HG03159 (cell line): ENCODE measurements at regions not wholly inside any gene's neighbourhood (a gene's known extent, or its start where the extent isn't known, plus 50 kb on each side); places are given as distances from the start of the nearest gene placed in this dataset.

Experiments
- ATAC-seq: cut with Tn5 transposase; IDR thresholded peaks from one replicate; pipeline ENCODE4 v1.9.1; 2021; ENCODE audit warnings: mild to moderate bottlenecking, moderate library complexity; ENCODE audit not compliant: unreplicated experiment

DNA sequence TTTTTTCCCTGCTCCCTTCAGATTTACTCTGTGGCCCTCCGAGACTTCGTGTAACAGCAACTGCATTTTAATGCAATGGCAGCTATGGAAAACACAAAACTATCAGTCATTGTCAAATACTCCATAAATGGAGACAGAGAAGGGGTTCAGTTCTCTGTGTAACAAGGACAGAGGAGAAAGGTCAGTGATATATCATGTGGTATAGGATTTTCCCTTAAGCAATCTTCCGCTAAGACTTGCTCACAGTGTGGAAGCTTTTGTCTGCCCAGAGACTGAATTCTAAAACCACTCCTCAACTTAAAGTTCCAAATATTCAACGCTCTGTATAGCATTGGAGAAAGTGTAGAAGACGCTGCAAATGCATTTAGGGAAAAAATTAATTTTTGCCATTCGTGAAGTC lies 111.3 kb upstream of the EDNRB start:
- ATAC-seq, result no peak

DNA sequence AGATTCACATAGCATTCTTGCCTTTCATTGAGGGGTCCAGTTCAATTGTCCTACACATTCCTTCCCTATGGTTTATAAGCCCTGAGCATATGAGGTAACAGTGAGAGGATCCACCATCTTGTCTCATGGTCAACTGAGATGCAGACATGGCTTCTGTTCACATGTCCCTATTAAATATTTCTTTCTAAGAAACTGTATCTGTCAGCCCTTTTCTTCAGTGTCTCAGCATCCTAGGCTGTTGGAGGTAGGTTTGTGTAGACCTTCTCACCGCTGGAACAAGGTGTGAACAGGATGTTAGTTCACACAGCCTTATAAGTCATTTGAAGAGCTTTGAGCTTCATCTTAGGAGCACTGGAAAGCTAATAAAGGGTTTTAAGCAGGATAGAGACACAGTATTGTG lies 110.3 kb upstream of the EDNRB start:
- ATAC-seq, result no peak

DNA sequence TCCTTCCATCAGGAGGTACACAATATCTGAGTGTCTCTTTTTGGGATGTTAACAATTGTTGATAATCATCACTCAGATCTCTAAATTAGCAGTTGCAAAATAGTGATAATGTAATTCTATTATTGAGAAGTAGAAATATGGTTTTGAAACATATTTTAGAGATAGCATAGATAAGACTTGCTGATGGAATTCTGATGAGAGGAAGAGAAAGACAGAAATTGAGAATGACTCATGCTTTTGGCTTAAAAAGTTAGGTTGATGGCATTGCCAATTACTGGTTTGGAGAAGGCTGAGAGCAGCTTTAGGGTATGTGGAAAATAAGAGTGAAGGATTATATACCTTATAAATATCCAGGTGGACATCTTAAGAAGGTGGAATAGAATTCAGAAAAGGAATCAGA lies 106.4 kb upstream of the EDNRB start:
- no peak for ATAC-seq

DNA sequence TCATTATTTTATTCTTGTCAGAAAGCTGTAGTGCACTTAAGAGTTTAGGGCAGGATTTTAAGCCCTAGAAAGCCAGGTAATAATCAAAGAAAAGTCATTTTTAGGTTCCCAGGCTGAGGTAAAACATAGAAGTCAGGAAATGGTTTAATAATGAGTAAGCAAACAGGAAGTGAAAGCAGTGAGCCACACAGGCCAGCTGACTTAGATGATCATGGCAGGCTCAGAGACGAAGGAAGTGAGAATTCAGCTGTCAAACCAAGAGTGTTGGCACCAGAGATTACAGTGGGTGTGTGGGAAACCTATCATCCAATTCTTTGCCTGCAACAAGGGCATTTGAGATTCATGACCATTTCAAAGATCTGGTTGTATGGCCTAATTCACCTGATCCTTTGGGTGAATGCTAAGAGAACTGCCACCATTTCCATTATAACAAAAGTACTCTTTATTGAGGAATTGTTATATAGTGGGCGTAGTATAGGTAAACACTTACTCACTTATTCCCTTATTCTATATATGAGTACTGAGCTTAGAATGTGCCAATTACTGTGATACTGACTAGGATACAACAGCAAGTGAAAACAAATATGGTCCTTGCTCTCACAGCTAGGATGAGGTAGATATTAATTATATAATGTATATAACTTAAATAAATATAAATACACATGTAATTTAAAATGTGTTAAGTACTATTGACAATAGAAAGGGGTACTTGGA lies 103.7 kb upstream of the EDNRB start:
- peak; percentile 100 for ATAC-seq

DNA sequence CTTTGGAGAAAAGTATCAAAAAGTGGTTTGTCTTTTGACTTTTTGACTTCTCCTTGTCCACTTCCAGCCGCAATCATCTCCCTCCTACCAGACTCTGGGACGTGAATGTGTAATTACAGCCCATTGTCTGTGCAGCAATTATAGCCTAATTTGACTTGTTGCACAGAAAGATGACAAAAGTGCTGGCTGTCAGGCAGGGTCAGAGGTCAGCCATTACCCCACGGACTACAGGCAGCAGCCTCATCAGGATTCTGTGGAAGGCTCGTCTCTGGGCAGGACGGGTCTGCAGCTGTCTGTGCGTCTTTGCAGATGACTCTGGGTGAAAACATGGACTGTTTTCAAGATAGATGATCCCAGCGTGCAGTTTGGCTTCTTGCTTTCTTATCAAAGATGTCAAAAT lies 102.2 kb upstream of the EDNRB start:
- no peak for ATAC-seq

DNA sequence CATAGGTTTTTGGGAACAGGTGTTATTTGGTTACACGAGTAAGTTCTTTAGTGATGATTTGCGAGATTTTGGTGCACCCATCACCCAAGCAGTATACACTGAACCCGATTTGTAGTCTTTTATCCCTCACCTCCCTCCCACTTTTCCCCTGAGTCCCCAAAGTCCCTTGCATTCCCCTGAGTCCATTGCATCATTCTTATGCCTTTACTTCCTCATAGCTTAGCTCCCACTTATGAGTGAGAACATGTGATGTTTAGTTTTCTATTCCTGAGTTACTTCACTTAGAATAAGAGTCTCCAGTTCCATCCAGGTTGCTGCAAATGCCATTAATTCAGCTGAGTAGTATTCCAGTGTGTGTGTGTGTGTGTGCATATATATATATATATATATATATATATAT lies 97.2 kb upstream of the EDNRB start:
- no peak for ATAC-seq

DNA sequence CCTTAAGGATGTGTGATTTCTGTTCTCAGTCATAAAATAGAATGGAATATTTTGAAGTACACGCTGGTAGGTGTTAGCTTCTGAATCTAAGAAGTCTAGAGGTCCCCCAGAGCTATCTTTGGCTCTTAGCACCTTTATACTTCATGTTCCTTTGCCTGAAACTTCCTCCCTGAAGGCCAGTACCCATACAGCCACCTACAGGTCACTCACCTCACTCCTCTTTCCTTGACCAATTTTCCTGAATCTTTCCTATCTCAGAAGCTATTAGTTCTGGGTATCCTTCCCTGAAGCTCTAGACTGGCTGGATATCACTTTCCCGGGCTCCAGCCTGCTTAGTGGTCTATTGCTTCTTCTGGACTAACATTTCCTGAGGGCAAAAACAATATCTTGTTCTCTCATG lies 93.4 kb upstream of the EDNRB start:
- no peak for ATAC-seq

DNA sequence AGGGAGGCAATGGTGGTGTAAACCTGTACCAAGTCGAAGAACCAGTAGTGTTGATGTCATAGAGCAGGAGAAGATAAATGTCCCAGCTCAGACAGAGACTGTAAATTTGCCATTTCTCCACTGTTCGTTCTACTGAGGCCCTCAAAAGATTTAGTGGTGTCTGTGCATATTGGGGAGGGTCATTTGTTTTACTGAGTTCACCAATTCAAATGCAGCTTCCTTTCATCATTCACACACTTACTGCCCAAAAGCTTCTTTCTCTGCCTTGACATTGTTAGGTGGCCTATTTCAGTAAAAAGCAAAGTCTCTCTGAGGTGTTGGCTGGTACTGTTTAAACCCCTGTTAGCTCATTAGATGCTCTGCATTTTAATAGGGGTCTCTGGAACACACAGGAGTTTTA lies 86.2 kb upstream of the EDNRB start:
- ATAC-seq, result no peak

DNA sequence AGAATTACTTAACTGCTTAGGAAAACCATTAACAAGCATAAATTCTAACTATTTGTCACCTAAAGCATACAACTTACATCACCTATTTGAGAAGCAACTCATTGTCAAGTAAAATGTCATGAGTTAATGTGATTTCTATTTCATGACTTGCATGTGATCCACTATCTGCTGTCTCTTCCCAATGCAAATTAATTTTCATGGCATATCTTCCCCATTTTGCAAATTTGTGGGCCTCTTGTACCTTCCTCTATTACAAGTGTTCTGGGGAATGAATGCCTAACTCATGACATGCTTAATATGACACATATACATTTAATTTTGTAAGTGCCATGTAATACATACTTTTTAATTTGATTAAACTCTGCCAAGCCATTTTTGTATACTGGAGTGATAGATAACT lies 81.1 kb upstream of the EDNRB start:
- ATAC-seq, result no peak

DNA sequence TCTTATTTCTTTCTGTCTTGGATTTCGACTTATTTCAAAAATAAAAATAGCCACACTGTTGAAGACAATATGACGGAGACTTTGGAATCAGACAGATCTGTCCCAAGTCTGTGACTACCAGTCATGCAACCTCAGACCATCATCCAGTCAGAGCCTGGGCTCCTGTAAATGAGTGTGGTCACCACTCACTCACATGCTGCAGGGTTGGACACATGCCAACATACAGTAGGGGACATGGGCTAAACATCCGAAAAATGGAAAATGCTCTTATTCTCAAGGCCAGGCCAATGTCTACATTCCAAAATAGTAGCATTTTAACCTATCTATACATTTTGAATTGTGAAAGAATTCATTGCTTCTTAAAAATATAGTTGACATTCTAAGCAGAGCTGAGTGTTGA lies 75.5 kb upstream of the EDNRB start:
- no peak for ATAC-seq

DNA sequence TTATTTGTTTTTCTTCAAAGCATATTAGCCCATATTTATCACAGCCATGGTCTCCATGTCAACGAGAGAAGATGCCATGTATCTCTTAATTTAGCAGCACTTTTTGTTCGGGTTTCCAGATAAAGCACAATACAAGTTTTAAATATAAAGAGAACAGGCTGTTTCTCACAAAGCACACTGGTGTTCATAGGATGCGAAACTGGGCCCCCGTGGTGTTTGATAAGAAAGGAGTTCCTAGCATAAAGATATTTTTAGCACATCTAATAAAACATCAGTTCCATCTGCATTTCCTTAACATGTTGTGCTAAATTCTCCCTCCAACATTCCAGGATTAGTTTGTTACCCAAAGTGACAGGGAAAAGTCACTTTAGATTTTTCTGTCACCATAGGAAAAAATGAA lies 72.4 kb upstream of the EDNRB start:
- no peak for ATAC-seq

DNA sequence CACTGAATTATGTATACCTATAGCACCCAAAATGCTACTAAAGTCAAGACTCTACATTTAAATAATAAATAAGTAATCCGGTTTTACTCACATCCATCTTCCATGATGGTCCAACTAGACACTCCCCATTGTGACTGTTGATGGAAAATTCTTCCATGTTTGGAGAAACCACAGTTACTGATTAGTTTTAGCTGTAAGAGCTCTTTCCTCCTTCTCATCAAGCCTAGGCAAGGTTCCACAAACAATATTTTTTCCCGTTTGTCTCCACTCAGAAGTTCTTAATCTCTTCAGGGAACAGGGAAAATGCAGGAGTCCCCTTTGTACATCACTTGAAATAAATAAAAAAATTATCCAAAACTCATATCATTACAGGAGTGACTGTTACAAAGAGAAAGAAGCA lies 70.7 kb upstream of the EDNRB start:
- ATAC-seq, result no peak

DNA sequence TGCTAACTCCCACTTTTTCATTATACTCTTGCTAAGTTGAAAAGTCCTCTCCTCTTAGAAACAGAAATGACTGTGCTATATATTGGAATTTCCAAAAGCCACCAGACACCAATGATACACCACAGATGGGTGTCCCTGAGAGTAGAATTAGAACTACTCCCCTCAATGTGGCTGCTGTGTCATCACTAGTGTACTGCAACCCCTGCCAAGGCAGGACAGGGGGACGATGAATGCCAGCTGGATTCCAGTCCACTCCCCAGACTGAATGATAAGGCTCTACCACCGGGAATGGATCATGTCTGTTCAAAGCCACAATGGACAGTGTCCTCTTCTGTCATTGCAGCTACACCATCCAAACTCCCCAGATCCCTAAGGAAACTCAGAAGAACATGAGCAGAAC lies 69.7 kb upstream of the EDNRB start:
- ATAC-seq, result no peak

DNA sequence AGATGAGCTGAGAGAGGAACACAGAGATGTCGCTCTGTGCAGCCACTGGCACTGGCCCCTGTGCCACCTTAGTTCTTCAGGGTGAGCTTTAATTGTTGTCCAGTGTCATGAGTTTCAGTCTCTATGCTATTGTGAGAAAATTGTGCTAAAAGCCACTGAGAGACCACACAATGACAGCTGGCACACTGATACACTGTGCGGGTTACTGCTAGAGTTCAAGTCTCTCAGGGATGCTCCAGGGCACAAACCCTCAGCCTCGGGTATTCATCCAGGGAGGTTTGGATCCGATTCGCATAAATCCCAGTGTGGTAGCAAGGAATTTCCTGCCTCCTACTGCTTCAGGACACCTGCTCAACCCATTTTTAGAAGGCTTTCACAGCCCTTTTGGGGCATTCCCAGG lies 68.1 kb upstream of the EDNRB start:
- ATAC-seq, result no peak

DNA sequence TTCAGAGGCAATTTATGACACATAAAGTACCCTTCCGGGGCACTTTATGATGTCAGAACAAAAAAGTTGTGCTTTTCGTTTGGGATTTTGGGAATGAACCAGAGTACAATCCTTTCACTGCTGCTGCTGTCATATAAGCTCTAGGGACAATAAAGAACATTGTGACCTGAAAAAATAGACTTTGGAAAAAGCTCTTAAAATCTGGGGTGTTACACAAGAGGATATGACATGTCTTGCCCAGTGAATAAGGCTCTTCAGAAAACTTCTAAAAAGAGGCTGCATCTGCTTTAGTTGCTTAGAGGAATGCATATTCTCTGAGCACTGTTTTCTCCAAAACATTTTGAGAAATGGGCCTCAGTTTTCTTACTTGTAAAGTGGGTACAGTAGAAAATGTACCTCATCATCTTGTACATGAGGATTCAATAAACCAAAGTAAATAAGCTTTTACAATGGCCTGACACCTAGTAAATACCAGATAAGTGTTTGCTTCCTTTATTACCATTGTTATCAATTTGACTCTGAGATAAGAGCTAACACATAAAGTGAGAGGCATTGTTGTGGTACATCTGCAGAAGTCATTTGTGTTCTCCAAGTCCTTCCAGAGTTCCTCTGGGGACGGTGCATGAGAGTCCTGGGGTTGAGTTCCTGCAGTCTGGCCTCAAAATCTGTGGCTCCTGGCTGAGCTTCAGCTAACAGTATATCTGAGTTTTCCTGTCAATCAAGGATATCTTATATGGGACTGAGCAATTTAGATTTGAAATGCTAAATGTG lies 67.4 kb upstream of the EDNRB start:
- no peak for ATAC-seq

DNA sequence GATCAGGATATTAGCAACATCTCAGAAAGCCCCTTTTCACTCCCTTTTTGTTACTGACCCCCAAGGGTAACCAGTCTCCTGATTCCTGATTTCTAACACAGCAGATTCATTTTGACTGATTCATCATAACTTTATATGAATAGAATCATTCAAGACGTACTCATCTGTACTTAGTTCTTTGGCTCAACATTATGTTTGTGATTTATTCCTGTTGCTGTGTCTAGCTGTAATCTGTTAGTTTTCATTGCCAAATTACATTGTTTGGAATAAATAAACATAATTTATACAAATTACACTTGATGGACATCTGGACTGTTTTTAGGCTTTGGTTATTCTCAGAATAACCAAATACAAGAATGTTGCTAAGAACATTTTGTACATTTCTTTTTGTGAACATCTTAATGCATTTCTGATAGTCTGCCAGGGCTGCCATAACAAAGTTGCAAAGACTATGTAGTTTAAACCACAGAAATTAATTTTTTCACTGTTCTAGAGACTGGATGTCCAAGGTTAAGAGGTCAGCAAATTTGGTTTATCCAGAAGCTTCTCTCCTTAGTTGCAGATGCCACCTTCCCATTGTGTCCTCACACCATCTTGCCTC lies 62.8 kb upstream of the EDNRB start:
- no peak for ATAC-seq

DNA sequence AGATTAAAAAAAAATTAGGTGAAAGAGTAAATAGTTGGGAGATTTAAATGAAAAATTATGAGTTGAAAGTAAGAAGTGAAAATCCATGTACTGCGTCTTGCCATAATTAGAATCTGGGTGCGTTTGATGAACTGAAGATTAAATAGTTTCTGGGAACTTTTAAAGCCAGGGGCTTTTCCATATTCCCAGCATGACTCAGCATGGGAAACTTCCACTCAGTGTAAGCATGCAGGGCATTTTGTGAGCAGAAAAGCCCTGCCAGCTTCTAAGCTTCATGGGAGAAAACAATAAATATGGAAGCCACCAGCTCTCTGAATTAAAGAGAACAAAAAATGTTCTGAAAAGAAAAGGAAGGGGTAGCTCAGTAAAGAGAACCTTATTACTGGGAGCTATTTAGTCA lies 62.0 kb upstream of the EDNRB start:
- ATAC-seq, result no peak

DNA sequence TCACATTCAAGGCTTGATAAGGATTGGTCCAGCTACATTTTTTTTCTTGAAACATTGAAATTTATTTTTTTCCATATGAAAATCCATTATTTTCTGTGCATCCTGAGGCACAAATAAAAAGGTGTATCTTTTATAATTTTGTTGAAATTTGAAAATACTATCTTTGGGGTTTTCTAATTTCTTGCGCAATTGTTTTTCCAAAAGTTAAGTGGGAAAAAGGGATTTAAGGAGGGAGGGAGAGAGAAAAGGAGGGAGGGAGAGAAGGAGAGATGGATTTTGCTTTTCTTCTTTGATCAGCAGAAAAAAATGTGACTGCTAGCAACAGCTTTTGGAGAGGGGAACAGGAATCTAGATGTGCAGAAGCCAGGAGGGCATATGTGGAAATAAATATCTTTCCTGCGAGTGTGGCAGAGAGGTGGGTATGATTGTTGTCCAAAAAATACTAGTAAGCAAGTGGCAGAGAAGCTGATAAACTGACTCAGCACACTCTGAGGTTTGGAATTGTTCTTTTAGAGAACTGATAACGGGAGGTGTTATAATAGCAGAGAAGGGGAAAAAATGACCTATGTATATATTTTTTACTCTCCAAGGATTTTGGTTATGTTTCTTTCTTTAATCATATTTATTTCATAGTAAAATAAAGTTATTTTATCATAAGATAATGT lies 61.2 kb upstream of the EDNRB start:
- ATAC-seq, result no peak

DNA sequence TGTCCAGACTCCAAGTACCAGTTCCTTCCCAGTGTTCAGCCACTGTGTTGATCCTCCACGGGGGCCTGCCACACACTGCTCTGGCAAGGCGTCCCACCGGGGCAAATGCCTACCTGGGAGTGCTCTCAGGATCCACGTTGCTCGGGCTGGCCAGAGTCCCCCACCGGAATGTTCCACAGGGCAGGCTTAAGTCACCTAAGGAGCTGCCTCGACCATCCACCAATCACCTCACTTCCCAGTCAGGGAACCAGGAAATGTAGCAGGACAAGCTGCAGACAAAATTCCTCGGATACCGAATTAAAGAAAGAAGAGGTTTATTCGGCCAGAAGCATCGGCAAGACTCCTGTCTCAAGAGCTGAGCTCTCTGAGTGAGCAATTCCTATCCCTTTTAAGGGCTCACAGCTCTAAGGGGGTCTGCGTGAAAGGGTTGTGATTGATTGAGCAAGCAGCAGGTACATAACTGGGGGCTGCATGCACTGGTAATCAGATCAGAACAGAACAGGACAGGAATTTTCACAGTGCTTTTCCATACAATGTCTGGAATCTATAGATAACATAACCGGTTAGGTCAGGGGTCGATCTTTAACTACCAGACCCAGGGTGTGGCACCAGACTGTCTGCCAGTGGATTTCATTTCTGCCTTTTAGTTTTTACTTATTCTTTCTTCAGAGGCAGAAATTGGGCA lies 56.9 kb upstream of the EDNRB start:
- ATAC-seq, result no peak

DNA sequence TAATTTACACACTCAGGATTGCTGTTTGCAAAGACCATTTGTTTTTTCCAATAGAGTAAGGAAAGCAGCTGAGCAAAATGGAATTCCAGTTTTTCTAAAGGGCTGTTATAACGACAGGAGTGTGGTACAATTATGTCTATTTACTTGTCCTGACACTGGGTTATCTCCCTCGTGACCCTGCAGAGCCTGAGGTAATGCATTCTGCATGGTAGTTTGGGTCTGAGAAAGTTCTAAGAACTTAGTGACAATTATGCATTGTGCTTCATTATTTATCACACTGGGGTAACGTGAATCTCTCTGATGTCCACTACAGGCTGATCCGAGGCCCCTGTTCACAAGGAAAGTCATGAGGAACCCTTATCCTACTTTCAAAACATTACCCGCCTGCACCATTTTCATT lies 50.7 kb upstream of the EDNRB start:
- ATAC-seq, result no peak
